HG02884 (cell line): ENCODE measurements at regions not wholly inside any gene's neighbourhood (a gene's known extent, or its start where the extent isn't known, plus 50 kb on each side); places are given as distances from the start of the nearest gene placed in this dataset.

Experiments
- ATAC-seq: cut with Tn5 transposase; IDR thresholded peaks from one replicate; pipeline ENCODE4 v1.9.1; 2021; ENCODE audit warnings: mild to moderate bottlenecking, moderate library complexity; ENCODE audit not compliant: unreplicated experiment

DNA sequence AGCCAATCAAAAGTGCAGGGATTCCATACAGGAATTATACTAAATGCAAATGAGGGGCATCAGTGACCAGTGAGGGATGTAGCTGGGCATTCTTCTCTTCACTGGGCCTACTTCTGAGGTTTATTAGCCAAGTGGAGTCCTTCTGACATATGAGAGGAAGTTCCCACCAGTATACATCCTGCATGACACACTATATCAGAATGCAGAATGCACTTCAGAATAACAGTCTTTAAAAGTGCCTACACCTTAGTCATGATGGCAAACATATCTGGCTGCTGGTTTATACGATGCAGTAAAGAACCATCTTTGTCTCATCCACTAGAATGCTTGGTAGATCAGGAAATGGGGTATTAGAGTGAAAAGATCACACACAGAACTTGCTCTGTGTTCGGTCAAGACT, 180.3 kb upstream of the PPARGC1A start:
- ATAC-seq: no peak

GRCh38 chr4:24067367-24068193, 177.7 kb upstream of the PPARGC1A start:
- ATAC-seq: no peak

GRCh38 chr4:24065974-24066373, 176.1 kb upstream of the PPARGC1A start:
- ATAC-seq: no peak

DNA sequence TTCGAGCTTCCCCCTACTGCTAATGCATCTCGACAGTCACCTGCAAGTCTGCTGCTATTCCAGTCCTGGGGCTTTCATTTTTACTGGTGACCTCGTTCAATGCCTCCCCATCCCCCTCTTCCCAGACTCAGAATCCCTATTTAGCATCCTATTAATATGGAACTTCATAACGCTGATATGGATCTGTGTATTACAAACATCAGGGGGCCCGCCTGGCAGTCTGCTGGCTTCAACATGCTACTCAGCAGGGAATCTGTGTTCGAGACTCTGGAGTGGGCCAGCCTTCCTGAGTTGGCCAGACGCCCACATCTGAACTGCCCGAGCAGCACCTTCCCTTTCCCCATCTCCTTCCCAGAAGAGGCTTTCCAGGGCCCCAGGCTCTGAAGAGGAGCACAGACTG, 173.9 kb upstream of the PPARGC1A start:
- no peak for ATAC-seq

DNA sequence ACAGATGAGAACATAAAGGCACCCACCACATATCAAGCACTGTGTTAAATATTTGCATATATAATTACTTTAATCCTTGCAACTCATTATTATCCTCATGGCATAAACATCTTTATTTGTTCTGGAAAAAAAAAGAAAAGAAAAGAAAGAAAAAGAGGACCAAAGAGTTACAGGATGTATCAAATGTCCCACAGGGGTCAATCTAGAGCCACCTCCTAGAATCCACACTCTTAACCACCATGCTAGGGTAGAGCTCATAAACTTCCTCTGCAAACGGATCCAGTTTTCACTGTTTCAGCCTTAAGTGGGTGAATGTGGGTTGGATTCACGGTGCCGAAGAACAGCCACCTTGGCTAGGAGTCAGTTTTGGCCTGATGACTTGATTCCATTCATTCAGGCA, 171.1 kb upstream of the PPARGC1A start:
- ATAC-seq: no peak

DNA sequence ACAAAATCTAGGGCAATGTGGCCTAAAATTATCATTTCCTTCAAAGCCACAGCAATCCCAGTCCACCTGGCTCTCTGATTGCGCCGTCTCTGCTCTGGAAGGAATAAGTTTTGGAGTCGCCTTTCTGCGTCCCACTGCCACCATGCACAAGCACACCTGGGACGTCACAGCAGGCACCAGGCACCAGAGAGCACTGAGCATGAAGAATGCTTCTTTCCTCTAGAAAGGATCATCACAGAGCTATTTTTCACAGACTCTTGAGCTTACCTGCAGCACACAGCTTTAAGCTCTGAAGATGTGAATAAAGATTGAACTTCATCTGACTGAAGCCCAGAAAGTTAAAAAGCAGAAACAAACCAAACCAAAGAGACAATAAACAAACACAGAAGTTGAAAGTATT, 170.0 kb upstream of the PPARGC1A start:
- no peak for ATAC-seq

GRCh38 chr4:24057915-24058559, 168.2 kb upstream of the PPARGC1A start:
- ATAC-seq: no peak

DNA sequence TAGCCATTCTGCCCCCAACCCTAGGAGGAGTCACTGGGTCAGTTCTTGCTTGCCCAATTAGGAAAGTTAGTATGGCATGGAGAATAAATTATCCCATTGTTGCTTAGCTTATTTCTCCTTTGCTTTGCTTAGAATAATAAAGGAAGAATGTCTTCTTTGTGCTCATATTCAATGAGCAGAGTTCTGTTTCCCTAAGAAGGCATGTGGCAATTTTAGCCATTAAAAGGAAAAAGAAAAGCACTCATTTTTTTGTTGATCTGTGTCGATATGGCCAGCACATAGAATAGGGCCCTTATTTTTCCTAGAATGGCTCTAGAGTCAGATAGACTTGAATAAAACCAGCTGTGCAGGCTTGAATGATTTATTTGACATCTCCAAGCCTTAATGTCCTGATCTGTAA, 166.4 kb upstream of the PPARGC1A start:
- ATAC-seq: no peak

- no peak for ATAC-seq
These were observed 165.8 kb upstream of the PPARGC1A start for GRCh38 chr4:24055623-24056022.

DNA sequence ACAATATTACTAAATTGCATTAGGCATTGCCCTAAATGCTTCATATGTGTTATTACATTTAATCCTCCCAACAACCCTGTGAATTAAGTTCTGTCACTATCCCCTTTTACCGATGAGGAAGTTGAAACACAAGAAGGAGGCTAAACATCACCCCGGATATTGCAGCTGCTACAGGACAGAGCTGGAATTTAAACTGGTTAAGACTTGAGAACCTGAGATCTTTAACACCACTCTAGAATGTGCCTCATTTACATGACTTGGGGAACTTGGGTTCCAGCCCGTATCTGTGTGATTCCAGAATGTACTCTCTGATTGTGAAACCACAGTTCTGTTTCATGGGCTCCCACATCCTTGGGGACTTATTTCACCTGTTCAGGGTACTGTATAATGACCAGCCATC, 165.1 kb upstream of the PPARGC1A start:
- no peak for ATAC-seq

DNA sequence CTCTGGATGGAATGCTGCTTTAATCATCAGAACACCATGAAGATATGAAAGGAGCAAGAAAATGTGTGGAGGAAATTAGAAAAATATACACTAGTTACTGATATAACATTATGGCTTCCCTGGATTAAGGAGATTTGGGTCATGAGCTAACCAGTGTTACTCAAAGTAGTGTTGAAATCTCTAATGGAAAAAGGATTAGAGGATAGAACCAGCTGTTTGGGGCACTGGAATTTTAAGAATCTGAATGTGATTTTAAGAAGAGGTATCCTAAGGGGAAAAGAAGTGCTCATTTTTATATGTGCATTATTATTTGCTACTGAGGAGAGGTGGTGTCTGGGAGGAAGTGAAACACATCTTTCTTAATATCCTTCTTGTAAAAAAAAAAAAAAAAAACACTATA, 164.1 kb upstream of the PPARGC1A start:
- ATAC-seq: no peak

DNA sequence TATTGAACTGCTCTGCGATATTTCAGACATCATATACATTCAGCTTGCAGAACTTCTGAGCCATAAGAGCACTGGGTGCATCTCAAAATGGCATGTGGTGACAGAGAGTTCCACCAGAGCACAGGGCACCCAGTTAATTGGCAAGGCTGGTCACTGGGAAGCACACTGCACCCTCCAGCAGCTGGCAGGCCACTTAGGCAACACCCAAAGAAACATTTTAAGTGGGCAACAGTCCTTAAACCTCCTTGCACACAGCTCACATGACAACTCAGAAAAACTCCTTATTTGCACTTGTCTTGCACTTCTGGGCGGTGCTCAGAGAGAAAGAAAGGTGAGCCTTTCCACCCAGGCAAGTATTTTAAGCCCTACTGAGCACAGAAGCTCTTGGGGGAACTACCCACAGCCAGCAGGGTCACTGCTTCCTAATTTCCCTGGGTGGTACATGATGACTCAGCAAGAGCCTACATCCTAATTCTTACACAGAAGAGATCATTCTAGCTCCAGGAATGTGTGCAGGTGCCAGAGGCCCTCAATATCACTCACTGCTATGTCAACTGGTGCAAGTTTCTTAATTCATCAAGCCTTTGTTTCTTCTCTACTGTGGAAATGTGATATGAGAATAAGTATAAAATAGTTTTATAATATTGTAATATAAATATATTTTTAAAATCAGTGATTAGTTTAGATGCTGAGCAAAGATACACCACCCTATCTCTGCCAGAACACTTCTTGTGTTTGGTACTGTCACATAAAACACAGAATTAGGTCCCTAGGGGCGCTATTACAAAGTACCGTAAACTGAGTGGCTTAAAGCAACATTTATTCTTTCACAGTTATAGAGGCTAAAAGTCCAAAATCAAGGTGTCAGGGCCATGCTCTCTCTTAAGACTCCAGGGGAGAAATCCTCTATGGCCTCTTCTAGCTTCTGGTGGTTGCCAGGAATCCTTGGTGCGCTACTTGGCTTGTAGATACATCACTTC, 155.1 kb upstream of the PPARGC1A start:
- no peak for ATAC-seq

GRCh38 chr4:24042094-24042493, 152.2 kb upstream of the PPARGC1A start:
- no peak for ATAC-seq

- ATAC-seq: no peak
These were observed 151.0 kb upstream of the PPARGC1A start for GRCh38 chr4:24040811-24041210.

DNA sequence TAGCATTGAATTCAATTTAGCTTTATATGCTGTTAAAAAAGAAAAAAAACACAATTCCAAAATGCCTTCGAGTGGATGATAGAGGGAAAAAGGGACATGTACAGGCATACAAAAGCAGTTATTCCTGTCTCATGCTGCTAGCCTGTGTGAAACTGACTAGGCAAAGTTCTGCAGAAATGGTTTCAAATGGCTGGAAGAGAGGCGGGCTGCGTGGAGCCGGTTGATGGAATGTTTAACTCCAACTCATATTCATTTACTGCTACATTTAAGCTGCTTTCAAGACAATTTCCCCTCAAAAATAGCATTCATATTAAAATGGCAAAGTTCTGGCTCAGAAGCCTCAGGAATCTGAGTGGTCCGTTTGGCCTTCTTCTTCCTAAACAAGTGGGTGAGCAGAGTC, 143.8 kb upstream of the PPARGC1A start:
- no peak for ATAC-seq

GRCh38 chr4:24032371-24032989, 142.6 kb upstream of the PPARGC1A start:
- no peak for ATAC-seq

- no peak for ATAC-seq
These were observed 136.7 kb upstream of the PPARGC1A start for GRCh38 chr4:24026596-24026995.

- ATAC-seq: no peak
These were observed 134.8 kb upstream of the PPARGC1A start for GRCh38 chr4:24024605-24025004.

- ATAC-seq: no peak
These were observed 134.3 kb upstream of the PPARGC1A start for GRCh38 chr4:24024157-24024556.

GRCh38 chr4:24015782-24016181, 125.9 kb upstream of the PPARGC1A start:
- no peak for ATAC-seq
